ENCODE measurements at regions not wholly inside any gene's neighbourhood (a gene's known extent, or its start where the extent isn't known, plus 50 kb on each side); places are given as distances from the start of the nearest gene placed in this dataset.

GRCh38 chr13:110773480-110773879 lies 60.0 kb downstream of the ING1 start:
- no peak for DNase-seq

- DNase-seq: no peak
These were observed 60.6 kb downstream of the ING1 start for GRCh38 chr13:110774051-110774450.

DNA sequence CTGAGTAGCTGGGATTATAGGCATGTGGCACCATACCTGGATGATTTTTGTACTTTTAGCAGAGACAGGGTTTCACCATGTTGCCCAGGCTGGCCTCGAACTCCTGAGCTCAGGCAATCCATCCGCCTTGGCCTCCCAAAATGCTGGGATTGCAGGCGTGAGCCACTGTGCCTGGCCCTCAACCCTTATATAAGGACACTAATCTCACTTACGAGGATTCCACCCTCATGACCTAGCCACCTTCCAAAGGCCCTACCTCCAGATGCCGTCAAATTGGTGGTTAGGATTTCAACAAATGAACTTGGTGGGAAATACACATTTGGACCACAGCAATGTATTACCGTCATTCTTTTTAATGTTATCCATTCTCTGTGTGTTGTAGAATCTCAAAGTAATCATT lies 61.0 kb downstream of the ING1 start:
- no peak for DNase-seq

DNA sequence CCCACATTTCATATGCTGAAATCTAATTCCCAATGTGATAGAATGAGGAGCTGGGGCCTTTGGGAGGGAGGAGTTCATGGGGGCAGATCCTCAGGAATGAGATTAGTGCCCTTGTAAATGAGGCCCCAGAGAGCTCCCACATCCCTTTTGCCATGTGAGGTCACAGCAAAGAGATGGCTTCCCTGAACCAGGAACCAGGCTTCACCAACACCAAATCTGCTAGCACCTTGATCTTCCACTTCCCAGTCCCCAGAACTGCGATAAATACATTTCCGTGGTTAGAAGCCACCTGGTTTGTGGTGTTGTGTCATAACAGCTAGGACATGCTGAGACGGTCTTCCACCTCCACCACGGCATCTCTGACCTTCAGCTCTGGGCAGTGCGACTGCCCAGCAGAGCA lies 62.1 kb downstream of the ING1 start:
- DNase-seq: no peak

- DNase-seq: no peak
These were observed 63.8 kb downstream of the ING1 start for GRCh38 chr13:110777251-110777820.

DNA sequence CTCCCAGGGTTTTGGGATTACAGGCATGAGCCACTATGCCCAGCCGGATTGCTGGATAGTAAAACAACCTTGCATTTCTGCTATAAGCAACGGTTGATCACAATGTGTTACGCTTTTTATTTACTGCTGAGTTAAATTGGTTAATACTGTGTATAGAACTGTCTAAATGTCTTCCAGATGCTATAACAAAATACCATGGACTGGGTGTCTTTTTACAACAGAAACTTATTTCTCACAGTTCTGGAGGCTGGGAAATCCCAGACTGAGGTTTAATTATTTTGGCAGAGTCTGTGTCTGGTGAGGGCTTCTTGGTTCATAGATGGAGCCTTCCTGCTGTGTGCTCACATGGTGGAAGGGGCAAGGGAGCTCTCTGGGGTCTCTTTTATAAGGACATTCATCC lies 65.5 kb downstream of the ING1 start:
- DNase-seq: no peak

- DNase-seq: no peak
These were observed 66.9 kb downstream of the ING1 start for GRCh38 chr13:110780422-110780821.

DNA sequence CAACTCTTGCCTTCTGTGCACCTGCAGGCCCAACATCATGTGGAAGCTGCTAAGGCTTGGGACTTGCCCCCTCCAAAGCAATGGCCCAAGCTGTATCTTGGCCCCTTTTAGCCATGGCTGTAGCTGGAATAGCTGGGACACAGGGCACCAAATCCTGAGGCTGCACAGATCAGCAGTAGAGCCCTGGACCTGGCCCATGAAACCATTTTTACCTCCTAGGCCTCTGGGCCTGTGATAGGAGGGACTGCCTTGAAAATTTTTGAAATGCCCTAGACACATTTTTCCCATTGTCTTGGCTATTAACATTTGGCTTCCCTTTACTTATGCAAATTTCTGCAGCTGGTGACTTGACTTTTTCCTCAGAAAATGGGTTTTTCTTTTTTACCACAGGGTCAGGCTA lies 68.7 kb downstream of the ING1 start:
- no peak for DNase-seq

DNA sequence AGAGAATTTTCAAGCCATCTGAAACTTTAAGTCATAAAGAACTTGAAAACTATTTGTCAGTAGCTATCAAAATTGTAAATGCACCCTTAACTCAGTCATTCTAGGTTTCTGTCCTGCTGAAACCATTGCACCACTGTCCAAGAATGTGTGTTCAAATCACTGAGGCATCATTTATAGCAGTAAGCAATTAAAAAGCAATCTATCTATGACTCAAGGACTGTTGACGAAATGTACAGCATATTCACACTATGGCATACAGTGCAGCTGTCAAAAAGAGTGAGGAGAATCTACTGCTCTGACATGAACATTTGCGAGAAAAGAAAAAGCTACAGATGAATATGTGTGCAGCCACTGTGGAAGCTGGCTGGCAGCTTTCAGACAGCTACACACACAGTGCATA lies 71.2 kb downstream of the ING1 start:
- no peak for DNase-seq

DNA sequence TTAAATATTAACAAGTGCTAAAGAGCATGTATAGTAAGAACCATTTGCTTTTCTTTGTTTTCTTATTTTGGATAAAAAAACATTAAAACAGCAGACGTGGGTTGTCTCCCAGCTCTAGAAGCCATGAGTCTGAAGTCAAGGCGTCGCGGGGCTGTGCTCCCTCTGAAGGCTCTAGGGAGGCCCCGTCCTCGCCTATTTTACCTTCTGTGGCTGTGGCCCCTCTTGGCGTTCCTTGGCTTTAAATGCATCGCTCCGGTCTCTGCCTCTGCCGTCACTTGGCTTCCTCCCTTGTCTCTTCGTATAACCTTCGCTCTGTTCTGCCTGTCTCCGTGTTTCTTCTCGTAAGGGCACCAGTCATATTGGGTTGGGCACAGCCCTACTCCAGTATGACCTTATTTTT lies 75.3 kb downstream of the ING1 start:
- no peak for DNase-seq

DNA sequence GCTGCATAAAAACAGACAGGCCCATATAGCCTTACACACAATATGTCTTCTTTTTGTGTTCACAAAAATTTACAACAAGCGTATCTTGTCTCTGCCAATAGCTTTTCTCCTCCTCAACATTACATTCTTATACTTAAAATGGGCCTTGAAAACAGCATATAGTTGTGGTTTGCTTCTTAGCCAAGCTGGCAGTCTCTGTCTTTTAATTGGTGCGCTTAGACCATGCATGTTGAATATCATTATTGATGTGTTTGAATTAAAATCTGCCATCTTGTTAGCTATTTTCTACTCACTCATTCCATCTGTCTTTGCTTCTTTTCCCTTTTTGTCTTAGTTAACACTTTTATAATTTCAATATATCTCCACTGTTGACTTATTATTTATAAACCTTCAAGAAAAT lies 76.4 kb downstream of the ING1 start:
- DNase-seq: no peak

DNA sequence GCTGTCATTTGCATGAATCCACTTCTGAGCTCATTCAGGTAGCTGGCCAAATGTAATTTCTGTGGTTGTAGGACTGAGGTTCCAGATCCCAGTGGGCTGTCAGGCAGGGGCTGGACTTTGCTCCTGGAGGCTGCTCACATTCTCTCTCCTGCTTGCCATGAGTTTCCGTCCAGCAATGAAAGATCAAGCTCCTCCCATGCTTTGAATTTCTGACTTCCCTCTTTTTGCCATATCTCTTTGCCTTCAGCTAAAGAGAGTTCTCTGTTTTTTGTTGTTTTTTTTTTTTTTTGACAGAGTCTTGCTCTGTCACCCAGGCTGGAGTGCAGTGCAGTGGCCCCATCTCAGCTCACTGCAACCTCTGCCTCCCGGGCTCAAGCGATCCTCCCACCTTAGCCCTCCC lies 76.9 kb downstream of the ING1 start:
- no peak for DNase-seq

GRCh38 chr13:110794209-110794608 lies 80.7 kb downstream of the ING1 start:
- DNase-seq: no peak

- DNase-seq: no peak
These were observed 83.9 kb downstream of the ING1 start for GRCh38 chr13:110797230-110797877.

DNA sequence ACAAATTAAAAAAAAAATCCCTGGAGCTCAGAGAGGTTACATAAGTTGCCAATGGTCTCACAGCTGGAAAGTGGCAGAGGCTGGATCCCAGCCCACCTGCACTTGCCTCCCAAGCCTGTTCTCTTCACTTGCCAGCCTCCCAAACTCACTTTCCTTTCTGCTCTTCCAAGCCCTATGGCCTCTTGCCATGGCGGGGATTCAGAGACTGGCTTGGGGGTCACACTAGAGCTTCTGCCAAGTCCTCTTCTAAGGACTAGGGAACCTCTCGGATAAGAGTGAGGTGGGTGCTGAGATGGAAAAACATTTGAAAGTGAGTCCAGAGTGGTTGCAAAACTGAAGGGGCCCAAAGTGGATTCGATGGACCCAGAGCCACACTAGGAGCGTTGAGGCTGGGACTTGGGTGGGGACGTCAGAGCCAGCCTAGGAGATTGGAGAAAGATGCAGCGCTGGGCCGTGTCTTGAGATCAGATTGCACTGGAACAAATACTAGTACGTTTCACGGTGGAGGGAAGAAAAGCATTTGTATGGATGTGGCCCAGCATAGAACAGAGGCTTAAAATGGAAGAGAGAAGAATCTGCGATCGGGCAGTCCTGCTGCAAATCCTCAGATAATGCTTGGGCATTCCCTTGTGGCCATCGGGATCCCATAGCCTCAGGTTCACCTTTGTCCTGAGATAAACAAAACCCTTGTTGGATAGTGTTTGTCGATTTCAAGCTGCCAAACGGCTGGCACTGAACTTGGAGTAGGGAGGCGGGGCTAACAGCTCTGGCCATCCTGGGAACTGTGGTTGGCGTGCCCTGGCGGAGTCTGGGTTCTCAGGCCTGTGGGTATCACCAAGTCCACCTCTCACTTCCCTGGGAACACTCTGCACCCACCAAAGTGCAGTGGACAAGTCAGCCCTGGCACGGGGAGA lies 84.8 kb downstream of the ING1 start:
- DNase-seq: no peak

DNA sequence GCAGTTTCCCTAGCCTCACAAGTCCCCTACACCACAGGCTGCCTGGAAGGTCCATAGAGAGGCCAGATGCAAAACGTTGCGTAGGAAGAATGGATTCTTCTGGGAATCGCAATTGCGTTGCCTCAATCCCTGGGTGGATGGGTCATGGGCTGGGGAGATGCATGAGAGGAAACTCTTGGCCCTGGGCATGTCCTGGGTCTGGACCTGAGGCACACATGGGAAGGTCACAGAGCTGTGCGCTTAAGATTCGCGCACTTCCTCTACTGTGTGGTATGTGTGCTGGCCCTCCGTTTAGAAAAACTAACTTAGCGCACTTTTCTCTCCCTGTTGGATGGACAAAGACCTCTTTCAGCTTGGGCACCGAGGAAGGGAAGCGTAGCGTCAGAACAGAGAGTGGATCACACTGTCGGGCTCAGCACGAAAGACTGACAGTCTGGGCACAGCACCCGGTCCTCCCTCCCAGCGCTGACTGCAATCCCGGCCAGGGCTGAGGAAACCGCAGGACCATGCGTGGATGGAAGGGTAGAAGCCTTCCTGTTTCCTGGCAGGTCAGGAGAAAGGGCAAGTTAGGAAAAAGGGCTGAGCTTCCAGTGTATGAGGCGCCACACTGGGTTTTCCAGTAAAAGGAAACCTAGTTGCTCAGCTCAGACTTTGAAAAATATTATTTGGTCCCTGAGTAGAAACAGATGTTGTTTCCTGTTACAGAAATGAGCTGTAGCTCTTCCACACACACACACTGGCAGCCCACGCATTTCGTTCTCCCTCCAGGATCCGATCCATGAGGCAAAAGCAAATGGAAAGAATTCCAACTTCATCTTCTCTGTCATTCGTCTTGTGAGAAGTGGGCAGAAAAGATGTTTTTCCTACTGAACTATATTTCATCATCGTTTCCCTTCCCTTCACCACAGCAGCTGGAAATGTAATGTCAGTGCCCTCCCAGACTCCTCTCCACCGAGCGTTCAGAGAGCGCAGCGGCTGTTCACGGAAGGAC lies 86.0 kb downstream of the ING1 start:
- DNase-seq: no peak

DNA sequence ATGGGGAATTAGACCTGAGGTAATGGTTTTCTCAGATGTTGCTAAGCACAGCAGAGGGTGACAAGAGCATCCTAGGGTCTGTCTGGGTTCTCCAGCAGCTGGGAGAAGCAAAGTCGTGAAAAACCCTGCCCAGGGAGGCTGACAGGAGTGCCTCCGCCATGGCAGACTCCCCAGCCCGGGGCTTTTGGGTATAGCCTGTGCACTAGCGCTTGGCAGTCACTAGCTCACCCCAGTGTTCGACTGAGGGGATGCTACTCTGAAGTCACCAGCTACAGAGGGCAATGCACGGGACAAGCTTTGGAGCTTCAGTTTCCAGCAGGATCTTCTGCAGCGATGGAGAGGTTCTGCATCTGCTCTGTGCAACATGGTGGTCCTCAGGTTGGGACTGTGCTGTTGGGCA lies 87.5 kb downstream of the ING1 start:
- no peak for DNase-seq

- no peak for DNase-seq
These were observed 88.8 kb downstream of the ING1 start for GRCh38 chr13:110802260-110802659.

- no peak for DNase-seq
These were observed 93.1 kb downstream of the ING1 start for GRCh38 chr13:110806636-110807035.

DNA sequence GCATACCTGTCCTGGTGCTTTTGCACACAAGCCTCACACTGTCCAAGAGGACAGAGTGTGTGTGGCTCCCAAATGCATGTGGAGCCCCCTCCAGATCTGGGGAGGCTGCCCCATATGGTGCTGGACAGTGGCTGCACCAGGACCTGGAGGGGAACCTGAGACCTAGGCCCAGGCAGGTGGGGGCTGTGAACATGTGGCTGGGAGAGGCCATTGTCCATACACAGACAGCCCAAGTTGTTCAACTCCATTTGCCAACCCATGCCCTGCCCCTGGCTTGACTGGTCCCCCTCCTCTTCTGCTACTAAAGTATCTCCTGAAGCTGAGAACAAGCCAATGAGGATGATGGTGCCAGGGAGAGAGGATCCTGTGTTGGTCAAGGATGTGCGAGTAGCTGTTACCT lies 94.0 kb downstream of the ING1 start:
- no peak for DNase-seq

DNA sequence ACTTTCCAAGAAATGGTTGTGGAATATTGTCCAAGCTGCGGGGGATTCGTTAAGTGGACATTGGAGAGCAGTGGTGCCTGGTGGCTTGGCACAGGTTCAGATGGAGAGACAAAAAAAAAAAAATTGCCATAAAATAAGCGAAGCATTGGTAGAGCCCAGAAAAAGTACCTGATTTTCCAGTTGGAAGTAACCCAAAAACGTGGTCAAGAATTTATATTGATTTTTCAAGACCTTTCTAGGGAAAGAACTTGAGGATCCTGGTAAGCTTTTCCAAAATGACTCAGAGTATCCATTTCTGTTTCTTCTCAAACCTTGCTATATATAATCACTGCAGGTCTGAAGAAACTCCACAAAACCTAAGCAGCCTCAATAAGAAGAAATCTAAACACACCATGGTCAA lies 94.6 kb downstream of the ING1 start:
- no peak for DNase-seq

DNA sequence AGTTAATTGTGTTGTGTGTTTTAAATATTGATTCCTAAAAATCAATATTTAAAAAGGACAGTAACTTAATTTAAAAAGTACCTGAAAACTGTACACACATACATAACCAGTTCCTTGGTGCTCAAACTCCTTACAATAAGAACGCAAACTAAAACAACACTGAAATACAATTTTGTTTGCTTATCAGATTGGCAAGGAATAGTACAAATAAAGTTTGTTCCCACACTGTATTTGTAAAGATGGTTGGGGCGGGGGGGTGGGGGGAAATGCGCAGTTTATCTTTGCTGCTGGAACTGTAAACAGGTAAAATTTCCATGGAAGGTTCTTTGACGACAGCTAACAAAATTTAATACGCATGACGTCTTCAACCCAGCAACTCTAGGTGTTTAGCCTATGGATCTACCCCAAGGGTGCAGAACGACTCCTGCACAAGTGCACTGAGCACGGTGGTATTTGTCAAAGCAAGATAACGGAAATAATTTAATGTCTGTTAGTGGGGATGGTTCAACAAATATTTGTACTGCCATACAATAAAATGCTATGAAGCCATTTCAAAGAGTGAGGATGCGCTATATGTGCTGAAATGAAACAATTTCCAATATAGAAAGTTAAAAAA lies 96.5 kb downstream of the ING1 start:
- DNase-seq: no peak

All from activated gamma-delta T cell (primary cell).